Transverse colon (tissue), 4 donors: ENCODE measurements at regions not wholly inside any gene's neighbourhood (a gene's known extent, or its start where the extent isn't known, plus 50 kb on each side); places are given as distances from the start of the nearest gene placed in this dataset.
A peak's percentile ranks its signal among the peaks of the same experiment; 100 is the strongest.

Experiments
- DNase-seq: peaks from one replicate; pipeline ENCODE4 v3.0.0-alpha.2; 2019
- H3K27ac ChIP-seq, 4 donors: fragments of 200-600 bp; sonication (generic); 2 replicates each; pipeline ENCODE4 v1.5.1; 2016 to 2018; ENCODE audit warnings: inconsistent platforms in 4 of 4
- H3K27me3 ChIP-seq: fragments of 200-600 bp; sonication (generic); 2 replicates; pipeline ENCODE4 v1.5.1; 2017; ENCODE audit warnings: inconsistent platforms
- H3K36me3 ChIP-seq, 4 donors: fragments of 200-600 bp; sonication (generic); 2 replicates each; pipeline ENCODE4 v1.5.1; 2017 to 2019; ENCODE audit warnings: inconsistent platforms in 4 of 4
- H3K4me1 ChIP-seq, 4 donors: fragments of 200-600 bp; sonication (generic); 2 replicates each; pipeline ENCODE4 v1.5.1; 2017 to 2020; ENCODE audit warnings: inconsistent platforms in 4 of 4
- H3K4me3 ChIP-seq, 4 donors: fragments of 200-600 bp; sonication (generic); 1 replicate in 1 of 4; 2 replicates in 3 of 4; pipeline versions ENCODE4 v1.5.1 to v1.6.1; 2017 to 2019; ENCODE audit warnings: inconsistent platforms in 4 of 4
- H3K9me3 ChIP-seq, 2 donors: fragments of 200-600 bp; sonication (generic); 2 replicates each; pipeline ENCODE4 v1.5.1; 2017 to 2019; ENCODE audit warnings: inconsistent platforms in 2 of 2
- CTCF ChIP-seq, 5 experiments: fragments of 200-600 bp in 3 of 5; fragments of 450-650 bp in 2 of 5; sonication (generic) in 3 of 5; IDR thresholded peaks; 1 replicate in 2 of 5; 2 replicates in 3 of 5; pipeline ENCODE4 v1.5.1; 2016 to 2017; ENCODE audit warnings: antibody characterized with exemption in 5 of 5, inconsistent platforms in 3 of 5, mild to moderate bottlenecking in 2 of 5, moderate library complexity in 1 of 5
- EP300 ChIP-seq: sonication (generic); formaldehyde crosslinking; IDR thresholded peaks from one replicate; pipeline ENCODE4 v1.6.1; 2017; ENCODE audit warnings: antibody characterized with exemption, low read depth
- POLR2A ChIP-seq: fragments of 450-650 bp; IDR thresholded peaks from one replicate; pipeline ENCODE4 v1.6.1; 2016; ENCODE audit warnings: antibody characterized with exemption, mild to moderate bottlenecking, moderate library complexity
- POLR2AphosphoS5 ChIP-seq, 3 donors: sonication (generic); formaldehyde crosslinking; IDR thresholded peaks; one replicate each; pipeline ENCODE4 v1.6.1; 2016; ENCODE audit warnings: antibody characterized with exemption in 3 of 3
- WGBS, 2 donors: methylation state at CpG; one replicate each; pipeline ENCODE4 v1.1.5; 2018; ENCODE audit warnings: low coverage in 1 of 2; 5-methylcytosine and 5-hydroxymethylcytosine counted together
- in situ Hi-C, 4 donors: fragments of 200-750 bp; cut with MboI; loops; one replicate each; pipeline versions ENCODE4 v1.15.0 to v1.15.1; 2017; ENCODE audit warnings: low sequenced_read_pairs in 3 of 4, low pct_ligation_motif_present in 1 of 4, low pct_unique_long_range_greater_than_20kb in 1 of 4
- intact Hi-C: fragments of 100-400 bp; cut with DNase I; formaldehyde crosslinking; loops from one replicate; pipeline ENCODE4 v1.15.1; 2023; ENCODE audit warnings: low total_unique reads

DNA sequence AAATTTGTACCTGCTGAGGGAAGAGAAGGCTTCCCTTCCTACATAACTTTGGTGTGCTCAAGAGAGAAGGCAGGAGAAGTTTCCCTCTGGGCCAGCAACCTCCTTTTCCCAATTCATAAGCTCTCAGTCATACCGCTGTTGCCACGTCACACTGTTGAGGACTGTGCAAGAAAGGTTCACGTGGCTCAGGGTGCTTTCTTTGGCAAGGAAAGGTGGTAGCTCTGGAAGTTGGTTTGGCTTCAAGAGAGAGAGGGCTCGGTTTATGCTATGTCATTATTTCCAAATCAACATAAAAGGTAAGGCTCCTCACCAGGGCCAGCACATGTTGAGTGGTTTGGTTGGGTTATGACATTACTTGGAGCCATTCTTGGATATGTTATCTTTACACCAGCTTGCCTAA is 77.3 kb downstream of the TNFSF18 start:
- no peak for TF ChIP-seq POLR2AphosphoS5 (IDR thresholded peaks at IDR 0.05)
- TF ChIP-seq EP300, result no peak
- no peak for TF ChIP-seq CTCF (IDR thresholded peaks at IDR 0.05)
- TF ChIP-seq POLR2A, result no peak
- DNase-seq, result no peak
- Histone ChIP-seq H3K4me3 (no peak overlapping the region), H3K36me3 (no peaks in the 10 kb centered on the region), H3K27me3 (no peaks in the 10 kb centered on the region), H3K9me3 (no peaks in the 10 kb centered on the region), H3K4me1 (peaks cover 0 to 17% (median 10%) of the 10 kb centered on the region in 4 donors), H3K27ac (no peak overlapping the region)
- 67 to 71% methylated on average over 3 to 4 of the region's 4 CpGs for WGBS, 2 donors
- intact Hi-C loops (no loop called here), in situ Hi-C loops (no loop called here)

GRCh38 chr1:172976222-172977041 is 74.3 kb downstream of the TNFSF18 start:
- in situ Hi-C loops, result no loop called here
- peak; percentile 56 for DNase-seq
- H3K27ac ChIP-seq, result peak overlapping the region; percentile 46 to 74 (median 70)

GRCh38 chr1:172977296-172978017 is 73.3 kb downstream of the TNFSF18 start:
- intact Hi-C loops, result no loop called here
- H3K27ac ChIP-seq, result peak overlapping the region in 3 of 4 donors; percentile 38 to 72 (median 63)

More at GRCh38 chr1:172976222-172977041, 74.3 kb downstream of the TNFSF18 start:
- Histone ChIP-seq H3K9me3 (no peaks in the 10 kb centered on the region), H3K4me3 (no peak overlapping the region), H3K36me3 (no peaks in the 10 kb centered on the region), H3K27me3 (no peaks in the 10 kb centered on the region), H3K4me1 (peaks cover 0 to 17% (median 10%) of the 10 kb centered on the region in 4 donors)
- 31% methylated on average over 2 of the region's 2 CpGs; no CpG with 5 or more reads in 1 of the 2 donors for WGBS, 2 donors
- intact Hi-C loops, result no loop called here
- TF ChIP-seq EP300 (no peak), POLR2AphosphoS5 (IDR thresholded peaks at IDR 0.05) (peak in 1 of 3 donors; percentile 7), CTCF (IDR thresholded peaks at IDR 0.05) (no peak), POLR2A (no peak)

More at GRCh38 chr1:172977296-172978017, 73.3 kb downstream of the TNFSF18 start:
- TF ChIP-seq EP300 (no peak), POLR2AphosphoS5 (IDR thresholded peaks at IDR 0.05) (no peak), POLR2A (no peak), CTCF (IDR thresholded peaks at IDR 0.05) (no peak)
- Histone ChIP-seq H3K4me3 (no peak overlapping the region), H3K36me3 (no peaks in the 10 kb centered on the region), H3K4me1 (peaks cover 0 to 17% (median 10%) of the 10 kb centered on the region in 4 donors), H3K27me3 (no peaks in the 10 kb centered on the region), H3K9me3 (no peaks in the 10 kb centered on the region)
- in situ Hi-C loops, result no loop called here
- no peak for DNase-seq
- 53 to 61% methylated on average over 5 of the region's 5 CpGs for WGBS, 2 donors
